HG03469 (cell line): ENCODE measurements at regions not wholly inside any gene's neighbourhood (a gene's known extent, or its start where the extent isn't known, plus 50 kb on each side); places are given as distances from the start of the nearest gene placed in this dataset.

Source experiments
- ATAC-seq: cut with Tn5 transposase; IDR thresholded peaks from one replicate; pipeline ENCODE4 v1.9.1; 2021; ENCODE audit warnings: mild to moderate bottlenecking, moderate library complexity, moderate number of reproducible peaks; ENCODE audit not compliant: unreplicated experiment

DNA sequence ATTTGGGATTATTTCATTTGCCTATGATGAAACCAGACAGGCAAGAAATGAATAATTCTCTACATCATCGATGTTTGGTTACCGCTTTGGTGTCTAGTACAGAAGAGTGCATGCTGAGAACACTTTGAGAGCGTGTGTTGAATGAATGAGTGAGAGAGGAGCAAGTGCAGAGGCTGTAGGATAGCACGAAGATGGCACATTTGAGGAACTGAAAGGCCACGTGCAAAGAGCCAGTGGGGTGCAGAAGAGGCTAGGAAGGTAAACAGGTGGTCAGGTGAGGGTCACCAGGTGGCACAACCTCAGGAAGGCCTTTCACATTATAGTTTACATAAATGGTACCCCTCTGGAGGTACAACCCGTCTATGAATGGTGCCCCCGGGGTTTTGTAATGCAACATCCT is 80.1 kb upstream of the SPHKAP start:
- ATAC-seq = no peak

DNA sequence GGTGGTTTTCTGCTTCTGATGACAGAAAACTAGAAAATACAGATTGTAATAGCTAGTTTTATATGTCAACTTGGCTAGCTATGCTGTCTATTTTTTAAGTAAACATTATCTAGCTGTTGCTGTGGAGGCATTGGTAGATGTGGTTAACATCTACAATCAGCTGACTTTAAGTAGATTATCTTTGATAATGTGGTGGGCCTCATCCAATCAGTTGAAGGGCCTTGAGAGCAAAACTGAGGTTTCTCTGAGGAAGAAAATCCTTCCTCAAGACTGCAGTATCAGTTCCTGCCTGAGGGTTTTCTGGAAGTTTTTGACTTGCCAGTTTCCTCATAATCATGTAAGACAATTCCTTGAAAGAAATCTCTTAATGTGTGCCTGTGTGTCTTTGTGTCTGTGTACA is 75.9 kb upstream of the SPHKAP start:
- ATAC-seq = no peak

DNA sequence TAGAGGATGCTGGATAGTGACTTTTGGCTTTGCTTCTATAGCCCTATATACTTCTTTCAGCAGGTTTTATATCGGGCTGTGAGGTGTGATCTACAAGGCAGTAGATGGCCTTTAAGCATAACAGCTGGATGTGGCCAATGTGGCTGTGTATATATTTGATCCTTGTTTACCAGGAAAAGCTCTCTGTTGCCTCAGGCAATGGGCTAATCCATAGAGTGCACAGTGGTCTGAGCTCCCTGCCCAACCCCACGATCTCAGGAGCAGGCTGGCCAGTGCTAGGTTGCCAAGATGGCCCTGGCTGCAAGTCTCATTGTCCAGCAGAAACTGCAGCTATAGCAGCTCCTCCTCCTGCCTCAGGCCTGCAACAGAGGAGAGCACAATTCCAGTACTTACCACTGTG is 72.3 kb upstream of the SPHKAP start:
- no peak for ATAC-seq

DNA sequence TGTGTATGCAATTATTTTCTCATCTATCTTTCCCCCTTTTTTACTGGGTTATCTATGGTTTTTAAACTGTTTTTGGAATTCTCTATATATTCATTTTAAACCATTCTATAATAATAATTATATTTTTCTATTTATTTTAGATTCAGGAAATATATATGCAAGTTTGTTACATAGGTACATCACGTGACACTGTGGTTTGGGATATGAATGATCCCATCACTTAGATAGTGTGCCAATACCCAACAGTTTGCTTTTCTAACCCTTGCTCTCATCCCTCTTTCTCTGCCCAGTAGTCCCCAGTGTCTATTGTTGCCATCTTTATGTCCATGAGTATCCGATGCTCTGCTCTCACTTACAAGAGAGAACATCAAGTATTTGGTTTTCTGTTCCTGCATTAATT is 65.8 kb upstream of the SPHKAP start:
- no peak for ATAC-seq

DNA sequence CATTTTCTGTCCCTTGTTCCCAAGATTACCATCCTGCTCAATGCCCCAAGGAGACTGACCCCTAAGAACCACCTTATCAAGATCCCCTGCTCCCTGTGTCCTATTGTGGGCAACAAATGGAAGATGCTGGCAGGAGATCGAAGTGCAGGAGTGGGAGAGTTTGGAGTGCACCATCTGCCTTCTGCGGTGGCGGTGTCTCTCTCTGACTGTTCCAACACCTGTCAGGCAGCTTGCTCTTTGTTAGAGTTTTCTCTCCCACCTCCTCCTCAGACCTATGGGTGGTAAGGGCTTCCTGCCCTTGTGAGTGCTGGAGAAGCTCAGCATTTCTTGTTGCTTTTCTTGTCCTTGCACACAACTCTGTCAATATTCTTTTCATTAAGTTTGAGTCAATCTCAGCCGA is 64.1 kb upstream of the SPHKAP start:
- ATAC-seq = no peak

DNA sequence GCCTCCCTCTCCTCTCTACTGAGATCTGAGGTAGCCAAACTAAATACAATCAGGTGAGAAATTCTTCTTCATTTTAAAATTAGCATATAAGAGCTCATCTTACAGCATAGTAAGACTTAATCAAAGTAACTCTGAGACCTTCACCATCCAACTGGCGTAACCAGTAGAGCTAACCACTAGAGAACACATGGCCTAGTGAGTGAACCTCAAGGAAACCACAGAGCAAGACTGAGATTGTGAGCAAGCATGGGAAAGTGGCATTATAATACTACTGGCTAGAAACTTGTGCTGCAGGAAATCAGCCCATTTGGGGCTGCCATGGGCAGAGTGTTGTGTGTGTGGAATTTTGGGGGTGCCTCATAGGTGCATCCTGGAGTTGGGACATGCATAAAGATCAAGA is 61.1 kb upstream of the SPHKAP start:
- no peak for ATAC-seq

DNA sequence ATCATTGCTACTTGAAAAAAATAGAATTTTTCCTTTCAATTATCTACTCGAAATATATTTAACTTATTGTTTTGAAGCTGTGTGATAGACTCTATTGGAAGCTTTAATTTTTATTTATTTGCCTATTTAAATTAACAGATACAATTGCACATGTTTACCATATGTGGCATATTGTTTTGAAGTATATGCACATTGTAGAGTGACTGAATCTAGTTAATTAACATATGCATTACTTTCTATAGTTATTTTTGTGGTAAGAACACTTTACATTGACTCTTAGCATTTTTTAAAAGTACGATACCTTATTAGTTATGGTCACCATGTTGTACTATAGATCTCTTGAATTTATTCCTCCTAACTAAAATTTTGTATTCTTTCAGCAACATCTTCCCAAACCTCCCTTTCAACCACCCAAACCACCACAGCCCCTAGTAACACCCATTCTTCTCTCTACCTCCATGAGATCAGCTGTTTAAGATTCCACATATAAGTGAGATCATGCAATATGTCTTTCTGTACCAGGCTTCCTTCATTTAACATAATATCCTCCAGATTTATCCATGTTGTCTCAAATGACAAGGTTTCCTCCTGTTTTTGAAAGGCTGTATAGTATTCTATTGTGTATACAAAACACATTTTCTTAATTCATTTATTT is 58.5 kb upstream of the SPHKAP start:
- ATAC-seq = no peak

DNA sequence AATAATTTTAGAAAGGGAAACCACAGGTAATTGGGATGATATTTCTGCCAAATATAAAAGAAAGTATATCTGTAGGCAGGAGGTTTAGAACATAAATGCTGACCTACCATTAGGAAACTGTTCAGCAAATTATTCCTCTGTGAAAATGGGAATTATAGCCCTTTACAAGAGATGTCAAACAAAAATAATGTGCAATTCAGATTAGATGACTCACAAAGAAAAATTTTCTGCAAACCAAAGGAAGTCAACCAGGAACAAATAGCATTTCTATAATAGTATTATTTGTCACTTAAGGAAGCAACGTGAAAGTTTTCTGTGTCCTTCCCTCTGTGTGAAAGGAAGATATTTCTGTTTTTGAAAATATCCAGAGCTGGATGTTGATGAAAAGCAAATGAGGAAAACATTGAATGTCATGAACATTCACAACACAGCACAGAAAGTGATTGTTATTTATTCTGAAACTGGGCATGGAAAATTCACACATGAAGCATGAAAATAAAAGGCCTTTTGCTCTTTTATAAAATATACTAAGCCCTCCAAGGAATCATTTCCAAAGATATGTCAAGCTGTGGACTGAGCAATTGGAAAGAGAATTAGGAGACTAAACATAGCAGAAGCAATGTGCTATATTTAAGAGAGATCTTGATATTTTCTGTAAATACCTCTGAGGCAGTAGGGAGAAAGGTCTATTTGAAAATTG is 57.9 kb upstream of the SPHKAP start:
- no peak for ATAC-seq
